GM12891 (cell line): ENCODE measurements at regions not wholly inside any gene's neighbourhood (a gene's known extent, or its start where the extent isn't known, plus 50 kb on each side); places are given as distances from the start of the nearest gene placed in this dataset.

ENCODE experiments used
- PAX5 ChIP-seq: IDR thresholded peaks from 2 replicates; pipeline ENCODE4 v1.6.1; 2011; ENCODE audit warnings: low read length, moderate library complexity, mild to moderate bottlenecking; ENCODE audit not compliant: insufficient read depth, severe bottlenecking
- POLR2A ChIP-seq: IDR thresholded peaks from 2 replicates; pipeline ENCODE4 v1.6.1; 2011; ENCODE audit warnings: low read depth, low read length, control low read depth
- POLR2AphosphoS5 ChIP-seq: IDR thresholded peaks from 2 replicates; pipeline ENCODE4 v1.6.1; 2011; ENCODE audit warnings: low read depth, low read length, control low read depth
- SPI1 ChIP-seq: IDR thresholded peaks from 2 replicates; pipeline ENCODE4 v1.6.1; 2011; ENCODE audit warnings: low read depth, low read length, control low read depth
- TAF1 ChIP-seq: IDR thresholded peaks from 2 replicates; pipeline ENCODE4 v1.6.1; 2011; ENCODE audit warnings: low read depth, low read length, control low read depth

GRCh38 chr1:37309574-37309973 is 164.8 kb upstream of the ZC3H12A start:
- TF ChIP-seq TAF1 = no peak
- TF ChIP-seq POLR2AphosphoS5 = no peak
- TF ChIP-seq POLR2A = no peak
- TF ChIP-seq PAX5 = no peak
- TF ChIP-seq SPI1 = no peak
